CD14-positive monocyte (primary cell): ENCODE measurements at regions not wholly inside any gene's neighbourhood (a gene's known extent, or its start where the extent isn't known, plus 50 kb on each side); places are given as distances from the start of the nearest gene placed in this dataset.

Source experiments
- DNase-seq, 3 donors: peaks; one replicate each; pipeline ENCODE4 v3.0.0-alpha.2; 2011 to 2022
- H2AFZ ChIP-seq: 2 replicates; pipeline ENCODE4 v1.6.0; 2012; ENCODE audit warnings: mild to moderate bottlenecking, low read depth, low read length, inconsistent platforms; ENCODE audit not compliant: insufficient read depth, poor library complexity, severe bottlenecking
- H3K27ac ChIP-seq, 2 donors: 1 replicate in 1 of 2; 2 replicates in 1 of 2; pipeline ENCODE4 v1.5.1; 2012 to 2013; ENCODE audit warnings: low read length in 2 of 2, control low read depth in 1 of 2, inconsistent platforms in 1 of 2, low read depth in 1 of 2, mild to moderate bottlenecking in 1 of 2
- H3K27me3 ChIP-seq, 2 donors: one replicate each; pipeline versions ENCODE4 v1.6.0 to v1.6.1; 2011 to 2013; ENCODE audit warnings: low read length in 2 of 2; ENCODE audit not compliant: control insufficient read depth in 2 of 2, insufficient read depth in 2 of 2
- H3K36me3 ChIP-seq, 2 donors: replicated peaks in 1 of 2; 1 replicate in 1 of 2; 2 replicates in 1 of 2; pipeline versions ENCODE4 v1.5.1 to v1.6.1; 2012 to 2013; ENCODE audit warnings: low read length in 2 of 2, control low read depth in 1 of 2, inconsistent platforms in 1 of 2, mild to moderate bottlenecking in 1 of 2; ENCODE audit not compliant: insufficient read depth in 2 of 2, control insufficient read depth in 1 of 2
- H3K4me1 ChIP-seq, 2 donors: 1 replicate in 1 of 2; 2 replicates in 1 of 2; pipeline versions ENCODE4 v1.5.1 to v1.6.1; 2012 to 2013; ENCODE audit warnings: low read length in 2 of 2, control low read depth in 1 of 2, inconsistent platforms in 1 of 2, mild to moderate bottlenecking in 1 of 2, moderate library complexity in 1 of 2; ENCODE audit not compliant: insufficient read depth in 2 of 2, control insufficient read depth in 1 of 2
- H3K4me2 ChIP-seq: replicated peaks from 2 replicates; pipeline ENCODE3; 2012; ENCODE audit warnings: low read length, moderate library complexity, mild to moderate bottlenecking; ENCODE audit not compliant: poor library complexity, severe bottlenecking; ENCODE audit errors: extremely low read depth
- H3K4me3 ChIP-seq, 3 experiments: fragments of 200-600 bp in 1 of 3; sonication (generic) in 1 of 3; replicated peaks in 1 of 3; 1 replicate in 2 of 3; 2 replicates in 1 of 3; pipeline ENCODE4 v1.5.1; 2011 to 2013; ENCODE audit warnings: low read length in 3 of 3, mild to moderate bottlenecking in 3 of 3, control low read depth in 2 of 3, low read depth in 2 of 3, inconsistent platforms in 1 of 3, moderate library complexity in 1 of 3
- H3K79me2 ChIP-seq: 2 replicates; pipeline ENCODE4 v1.6.0; 2012; ENCODE audit warnings: mild to moderate bottlenecking, control low read depth, inconsistent platforms, low read length, moderate library complexity; ENCODE audit not compliant: insufficient read depth
- H3K9ac ChIP-seq: 2 replicates; pipeline ENCODE4 v1.6.0; 2017; ENCODE audit warnings: low read length, mild to moderate bottlenecking; ENCODE audit not compliant: insufficient read depth, poor library complexity, severe bottlenecking
- H3K9me3 ChIP-seq, 2 donors: replicated peaks in 1 of 2; 1 replicate in 1 of 2; 2 replicates in 1 of 2; pipeline versions ENCODE4 v1.5.1 to v1.6.1; 2012 to 2013; ENCODE audit warnings: low read length in 2 of 2, control low read depth in 1 of 2; ENCODE audit not compliant: control insufficient read depth in 1 of 2, insufficient read depth in 1 of 2
- H4K20me1 ChIP-seq: 2 replicates; pipeline ENCODE4 v1.6.0; 2012; ENCODE audit warnings: mild to moderate bottlenecking, low read length, control low read depth, moderate library complexity; ENCODE audit not compliant: insufficient read depth
- H3K27ac Mint-ChIP-seq, 7 donors: one replicate each; pipeline ENCODE4 v1.8.0; 2020; ENCODE audit warnings: mild to moderate bottlenecking in 7 of 7, mixed read lengths in 7 of 7, moderate library complexity in 6 of 7, inconsistent platforms in 2 of 7
- H3K27me3 Mint-ChIP-seq, 3 donors: one replicate each; pipeline ENCODE4 v1.8.0; 2021 to 2022; ENCODE audit warnings: low read depth in 3 of 3, mild to moderate bottlenecking in 3 of 3, mixed read lengths in 3 of 3, moderate library complexity in 3 of 3, inconsistent platforms in 1 of 3
- H3K36me3 Mint-ChIP-seq, 2 donors: one replicate each; pipeline ENCODE4 v1.8.0; 2020; ENCODE audit warnings: mixed read lengths in 2 of 2, inconsistent platforms in 1 of 2, mild to moderate bottlenecking in 1 of 2
- H3K4me1 Mint-ChIP-seq: one replicate; pipeline ENCODE4 v1.8.0; 2020; ENCODE audit warnings: mild to moderate bottlenecking, mixed read lengths
- H3K4me3 Mint-ChIP-seq, 2 donors: one replicate each; pipeline ENCODE4 v1.8.0; 2020; ENCODE audit warnings: mild to moderate bottlenecking in 2 of 2, mixed read lengths in 2 of 2, moderate library complexity in 1 of 2
- H3K9me3 Mint-ChIP-seq, 7 donors: one replicate each; pipeline ENCODE4 v1.8.0; 2020 to 2022; ENCODE audit warnings: mixed read lengths in 7 of 7, mild to moderate bottlenecking in 6 of 7, moderate library complexity in 6 of 7, inconsistent platforms in 2 of 7
- WGBS: methylation state at CpG from one replicate; pipeline ENCODE4 v1.1.5; 2013; ENCODE audit warnings: missing lambda C conversion rate; ENCODE audit not compliant: insufficient coverage; 5-methylcytosine and 5-hydroxymethylcytosine counted together
- intact Hi-C, 2 donors: fragments of 100-400 bp; cut with micrococcal nuclease; formaldehyde crosslinking; loops; one replicate each; pipeline versions ENCODE4 v1.15.0 to v1.15.1; 2023
- TF ChIP-seq, protein P1 (sequence below): fragments of 200-600 bp; IDR thresholded peaks from one replicate; pipeline ENCODE4 v1.8.0; 2022; ENCODE audit warnings: antibody characterized with exemption, mild to moderate bottlenecking

DNA sequence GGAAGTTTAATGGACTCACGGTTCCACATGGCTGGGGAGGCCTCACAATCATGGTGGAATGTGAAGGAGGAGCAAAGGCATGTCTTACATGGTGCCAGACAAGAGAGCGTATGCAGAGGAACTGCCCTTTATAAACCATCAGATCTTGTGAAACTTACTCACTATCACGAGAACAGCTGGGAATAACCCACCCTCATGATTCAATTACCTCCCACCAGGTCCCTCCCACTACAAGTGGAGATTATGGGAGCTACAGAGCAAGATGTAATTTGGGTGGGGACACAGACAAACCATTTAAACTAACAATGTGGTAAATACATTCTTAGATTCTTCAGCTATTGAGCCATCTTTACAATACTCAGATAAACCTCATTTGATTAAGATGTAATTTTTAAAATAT is 176.1 kb downstream of the SH3BP4 start:
- Mint-ChIP-seq H3K27me3 (peaks cover 0 to 18% (median 17%) of the 10 kb centered on the region in 3 donors), H3K36me3 (no peaks in the 10 kb centered on the region), H3K27ac (no peak overlapping the region), H3K9me3 (no peaks in the 10 kb centered on the region), H3K4me3 (no peak overlapping the region), H3K4me1 (no peaks in the 10 kb centered on the region)
- Histone ChIP-seq H4K20me1 (no peaks in the 10 kb centered on the region), H3K4me3 (no peak overlapping the region), H3K27ac (no peak overlapping the region), H2AFZ (no peak overlapping the region), H3K4me1 (no peaks in the 10 kb centered on the region), H3K9me3 (no peaks in the 10 kb centered on the region), H3K4me2 (no peak overlapping the region), H3K36me3 (no peaks in the 10 kb centered on the region), H3K79me2 (no peaks in the 10 kb centered on the region), H3K9ac (no peak overlapping the region), H3K27me3 (peaks cover 0 to 9% of the 10 kb centered on the region in 2 donors)
- intact Hi-C loops: no loop called here
- TF ChIP-seq, protein P1, sequence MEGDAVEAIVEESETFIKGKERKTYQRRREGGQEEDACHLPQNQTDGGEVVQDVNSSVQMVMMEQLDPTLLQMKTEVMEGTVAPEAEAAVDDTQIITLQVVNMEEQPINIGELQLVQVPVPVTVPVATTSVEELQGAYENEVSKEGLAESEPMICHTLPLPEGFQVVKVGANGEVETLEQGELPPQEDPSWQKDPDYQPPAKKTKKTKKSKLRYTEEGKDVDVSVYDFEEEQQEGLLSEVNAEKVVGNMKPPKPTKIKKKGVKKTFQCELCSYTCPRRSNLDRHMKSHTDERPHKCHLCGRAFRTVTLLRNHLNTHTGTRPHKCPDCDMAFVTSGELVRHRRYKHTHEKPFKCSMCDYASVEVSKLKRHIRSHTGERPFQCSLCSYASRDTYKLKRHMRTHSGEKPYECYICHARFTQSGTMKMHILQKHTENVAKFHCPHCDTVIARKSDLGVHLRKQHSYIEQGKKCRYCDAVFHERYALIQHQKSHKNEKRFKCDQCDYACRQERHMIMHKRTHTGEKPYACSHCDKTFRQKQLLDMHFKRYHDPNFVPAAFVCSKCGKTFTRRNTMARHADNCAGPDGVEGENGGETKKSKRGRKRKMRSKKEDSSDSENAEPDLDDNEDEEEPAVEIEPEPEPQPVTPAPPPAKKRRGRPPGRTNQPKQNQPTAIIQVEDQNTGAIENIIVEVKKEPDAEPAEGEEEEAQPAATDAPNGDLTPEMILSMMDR: no peak
- WGBS: no CpG with 5 or more reads among the region's 3 CpGs
- DNase-seq: no peak

DNA sequence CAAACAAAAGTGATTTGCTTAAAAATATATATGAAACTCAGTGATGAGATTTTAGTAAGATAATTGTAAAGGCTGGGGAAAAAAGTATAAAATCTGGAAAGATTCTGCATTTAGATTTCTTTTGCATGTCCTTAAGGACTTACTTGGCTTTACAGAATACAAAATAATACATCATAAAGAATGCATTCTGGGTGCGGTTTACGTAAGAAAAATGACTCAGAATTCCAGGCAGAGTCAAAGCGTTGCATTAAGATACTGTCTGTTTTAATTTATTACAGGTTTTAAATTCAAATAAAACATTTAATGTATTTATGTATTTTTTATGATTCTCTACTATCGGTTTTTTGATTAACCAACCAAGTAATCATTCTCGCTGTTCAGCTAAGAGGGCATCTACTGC is 178.0 kb downstream of the SH3BP4 start:
- DNase-seq: no peak
- no peak overlapping the region for H3K4me2 ChIP-seq
- TF ChIP-seq, protein P1: no peak
- H3K4me3 ChIP-seq: no peak overlapping the region
- H3K9me3 ChIP-seq: no peaks in the 10 kb centered on the region
- H3K4me1 Mint-ChIP-seq: no peaks in the 10 kb centered on the region
- H3K36me3 Mint-ChIP-seq: no peaks in the 10 kb centered on the region
- no peak overlapping the region for H3K9ac ChIP-seq
- H2AFZ ChIP-seq: no peak overlapping the region
- no peak overlapping the region for H3K27ac Mint-ChIP-seq
- no peak overlapping the region for H3K27ac ChIP-seq
- peaks cover 0 to 7% of the 10 kb centered on the region in 2 donors for H3K27me3 ChIP-seq
- intact Hi-C loops: no loop called here
- WGBS: no CpG with 5 or more reads among the region's 5 CpGs
- no peaks in the 10 kb centered on the region for H3K79me2 ChIP-seq
- H3K4me3 Mint-ChIP-seq: no peak overlapping the region
- H3K9me3 Mint-ChIP-seq: no peaks in the 10 kb centered on the region
- H4K20me1 ChIP-seq: no peaks in the 10 kb centered on the region
- H3K27me3 Mint-ChIP-seq: peaks cover 4 to 15% (median 13%) of the 10 kb centered on the region in 3 donors
- H3K36me3 ChIP-seq: no peaks in the 10 kb centered on the region
- no peaks in the 10 kb centered on the region for H3K4me1 ChIP-seq
